Non-pigmented ciliary epithelial cell (primary cell): ENCODE measurements at regions not wholly inside any gene's neighbourhood (a gene's known extent, or its start where the extent isn't known, plus 50 kb on each side); places are given as distances from the start of the nearest gene placed in this dataset.

ENCODE experiments used
- DNase-seq: peaks from one replicate; pipeline ENCODE4 v3.0.0-alpha.2; 2010; ENCODE audit warnings: low read depth

- DNase-seq, result no peak
Observed at GRCh38 chr6:74091136-74091793, 395.3 kb downstream of the CD109 start.

DNA sequence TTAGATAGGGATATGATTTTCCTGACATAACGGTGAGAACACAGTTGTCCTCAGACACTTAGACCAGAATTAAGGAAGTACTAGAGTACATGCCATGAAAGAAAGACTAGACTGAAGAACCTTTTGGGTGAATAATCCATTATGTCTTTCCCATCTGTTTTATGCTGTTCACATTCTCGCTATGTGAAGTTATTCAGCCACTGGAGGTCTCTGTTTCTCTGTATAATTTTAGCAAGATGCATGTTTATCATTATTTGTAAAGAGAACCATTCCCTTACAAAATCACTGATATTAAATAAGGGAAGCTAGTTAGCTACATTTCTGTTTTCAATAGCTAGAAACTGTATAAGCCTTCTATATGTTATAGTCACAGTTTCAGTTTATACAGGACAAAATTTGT is 391.9 kb downstream of the CD109 start:
- DNase-seq, result no peak

DNA sequence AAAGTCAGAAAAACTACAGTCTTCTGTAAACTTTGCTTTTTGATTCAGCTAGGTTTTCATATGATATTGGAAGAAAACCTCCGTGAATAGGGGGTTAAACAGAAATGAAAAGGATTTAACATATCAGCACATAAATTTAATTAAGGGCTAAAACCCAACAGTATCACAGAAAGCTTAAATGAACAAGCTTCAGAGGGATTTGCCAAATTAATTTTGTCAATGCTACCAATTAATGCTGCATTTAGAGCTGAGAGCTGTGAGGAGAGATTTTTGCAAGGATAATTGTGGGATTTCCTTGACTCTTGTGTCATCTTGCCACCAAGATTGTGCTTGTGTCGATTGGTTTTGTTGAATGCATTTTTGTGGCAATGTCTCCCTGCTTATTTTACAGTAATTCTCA is 379.9 kb downstream of the CD109 start:
- DNase-seq, result no peak

- DNase-seq, result no peak
Observed at GRCh38 chr6:74075323-74075722, 379.3 kb downstream of the CD109 start.

DNA sequence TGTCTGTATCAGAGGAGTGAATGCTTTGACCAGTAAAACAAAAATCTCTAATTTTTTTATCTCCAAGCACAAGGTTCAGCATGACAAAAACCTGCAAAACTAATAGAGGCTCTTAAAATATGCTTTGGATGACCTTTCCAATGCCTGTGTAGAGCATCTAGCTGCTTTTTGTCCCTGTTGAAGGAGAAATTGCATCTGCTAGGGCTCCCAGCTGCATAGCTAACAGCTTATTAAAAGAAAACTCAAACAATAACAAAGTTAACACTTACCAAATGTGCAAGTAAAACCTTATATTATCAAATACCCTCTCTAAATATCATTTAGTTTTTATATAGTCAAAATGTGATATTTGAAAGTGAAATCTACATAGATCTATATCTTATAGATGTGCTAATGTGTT is 378.6 kb downstream of the CD109 start:
- no peak for DNase-seq

DNA sequence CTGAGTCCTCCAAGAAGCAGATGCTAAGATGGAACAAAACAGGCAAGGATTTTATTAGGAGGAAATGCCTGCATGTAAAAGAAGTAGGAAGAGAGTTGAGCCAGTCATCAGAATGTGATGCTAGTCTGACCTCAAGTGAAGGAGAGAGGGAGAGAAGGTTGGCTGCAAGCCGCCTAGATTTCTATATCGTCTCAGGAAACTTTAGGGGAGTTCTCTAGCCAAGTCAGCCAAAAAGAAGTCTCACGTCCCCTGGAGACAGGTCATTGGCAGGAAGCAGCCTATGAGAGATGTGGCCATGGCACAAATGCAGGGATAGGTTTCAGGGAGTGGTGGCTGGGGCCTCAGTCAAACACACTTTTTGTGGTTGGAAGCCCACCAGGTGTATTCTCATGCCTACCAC is 378.0 kb downstream of the CD109 start:
- no peak for DNase-seq

- DNase-seq, result no peak
Observed at GRCh38 chr6:74073429-74073828, 377.4 kb downstream of the CD109 start.

GRCh38 chr6:74071214-74071613 is 375.2 kb downstream of the CD109 start:
- no peak for DNase-seq

DNA sequence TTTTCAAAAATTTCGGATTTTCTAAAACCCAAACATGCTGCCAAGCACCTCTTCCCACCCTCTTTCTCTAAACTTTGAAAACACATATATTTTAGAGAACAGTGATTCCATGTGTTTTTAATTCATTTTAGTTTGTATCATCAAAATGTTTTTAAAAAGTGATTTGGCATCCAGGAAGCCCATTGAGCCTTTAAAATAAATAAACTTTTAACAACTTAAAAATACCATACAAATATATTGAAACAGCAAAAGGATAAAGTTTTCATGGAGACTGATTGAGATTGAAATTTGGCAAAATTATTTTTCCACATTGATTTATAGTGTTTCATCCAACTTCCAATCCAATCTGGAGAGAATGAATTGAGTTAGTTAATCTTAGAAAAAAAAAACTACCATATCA is 374.7 kb downstream of the CD109 start:
- no peak for DNase-seq

- no peak for DNase-seq
Observed at GRCh38 chr6:74070091-74070490, 374.1 kb downstream of the CD109 start.

DNA sequence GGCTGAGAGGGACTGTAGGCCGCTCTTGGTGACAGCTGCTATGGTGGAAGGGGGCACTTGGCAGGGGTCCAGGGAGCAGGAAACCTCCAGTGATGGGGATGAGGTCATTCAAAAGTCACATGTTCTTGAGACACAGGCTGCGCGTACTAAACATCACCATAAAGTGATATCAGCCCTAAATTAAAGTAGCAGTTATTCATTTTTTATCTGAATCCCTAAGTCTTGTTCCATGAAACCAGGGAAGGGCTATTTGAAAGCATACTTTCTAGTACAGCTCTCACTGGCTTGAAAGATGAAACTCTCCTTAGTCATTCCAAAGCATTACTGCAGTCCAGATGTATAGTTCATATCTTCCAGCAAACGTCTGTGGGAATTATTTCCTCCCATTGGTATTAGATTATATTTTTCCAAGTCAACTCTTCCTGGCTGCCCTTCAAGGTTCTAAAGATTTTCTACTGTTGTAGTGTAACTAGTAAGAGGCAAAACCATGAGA is 373.1 kb downstream of the CD109 start:
- DNase-seq, result peak; percentile 56

- DNase-seq, result peak; percentile 87
Observed at GRCh38 chr6:74066168-74066871, 370.3 kb downstream of the CD109 start.

DNA sequence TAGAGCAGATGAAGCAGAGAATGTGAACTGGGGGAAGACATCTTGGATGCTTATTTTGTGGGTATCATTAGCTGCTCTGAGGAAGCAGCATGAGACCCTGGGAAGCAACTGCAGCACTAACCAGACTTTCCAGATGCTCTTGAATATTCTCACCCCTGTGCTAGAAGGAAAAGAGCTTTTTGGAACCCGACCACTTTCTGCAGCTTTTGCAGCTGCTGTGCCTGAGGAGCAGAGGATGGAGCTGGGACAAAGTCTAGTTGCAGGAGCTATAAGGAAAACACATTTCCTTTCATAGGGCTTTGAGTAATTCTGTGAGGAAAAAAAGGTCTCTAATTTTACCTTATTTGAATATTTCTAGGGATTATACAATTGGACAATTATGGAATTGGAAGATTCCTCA is 369.7 kb downstream of the CD109 start:
- no peak for DNase-seq

DNA sequence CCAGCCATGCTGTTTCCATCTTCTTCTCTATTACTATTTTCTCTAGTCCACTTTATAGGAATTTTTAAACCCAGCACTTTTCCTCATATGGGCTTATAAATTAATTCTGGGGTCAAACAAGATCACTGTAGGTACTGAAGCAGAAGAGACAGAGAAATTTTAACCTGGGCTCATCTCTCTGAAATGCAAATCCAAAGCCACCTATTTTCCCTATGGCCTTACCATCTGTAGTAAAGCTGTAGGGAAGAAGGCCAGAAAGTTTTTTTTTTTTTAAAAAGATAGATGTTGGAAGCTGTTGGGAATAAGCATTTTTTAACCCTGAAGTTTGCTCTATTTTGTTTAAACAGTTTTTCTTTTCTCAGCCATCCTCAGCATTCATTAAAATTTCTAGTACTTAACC is 367.4 kb downstream of the CD109 start:
- DNase-seq, result no peak

- DNase-seq, result no peak
Observed at GRCh38 chr6:74061201-74061600, 365.2 kb downstream of the CD109 start.

DNA sequence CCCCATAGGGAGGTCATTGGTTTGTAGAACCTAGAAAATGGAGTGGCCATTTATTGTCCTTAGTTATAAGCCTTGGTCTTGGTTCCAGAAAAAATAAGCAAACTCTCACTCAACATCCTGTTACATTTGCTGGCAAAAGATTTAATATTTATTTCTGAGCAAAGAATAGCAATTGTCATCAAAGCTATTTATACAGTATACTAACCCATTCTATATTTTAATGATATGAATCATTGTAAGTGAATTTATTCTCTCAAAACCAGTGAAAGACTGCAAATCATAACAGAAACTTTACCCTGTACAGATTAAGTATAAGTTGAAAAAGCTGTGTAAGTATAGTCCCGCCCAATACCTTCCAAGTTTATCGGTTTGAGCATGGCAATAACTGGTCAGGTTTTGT is 364.4 kb downstream of the CD109 start:
- DNase-seq, result no peak

DNA sequence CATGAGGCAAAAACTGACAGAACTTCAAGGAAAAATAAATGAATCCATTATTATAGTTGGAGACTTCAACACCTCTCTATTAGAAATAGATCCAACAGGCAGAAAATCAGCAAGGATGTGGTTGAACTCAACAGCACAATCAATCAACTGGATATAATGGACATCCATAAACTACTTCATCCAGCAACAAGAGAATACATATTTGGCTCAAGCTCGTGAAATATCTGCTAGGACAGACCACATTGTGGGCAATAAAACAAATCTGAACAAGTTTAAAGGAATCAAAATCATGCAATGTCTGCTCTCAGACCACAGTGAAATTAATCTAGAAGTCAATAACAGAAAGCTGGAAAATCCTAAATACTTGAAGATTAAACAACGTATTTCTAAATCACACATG is 362.6 kb downstream of the CD109 start:
- no peak for DNase-seq

DNA sequence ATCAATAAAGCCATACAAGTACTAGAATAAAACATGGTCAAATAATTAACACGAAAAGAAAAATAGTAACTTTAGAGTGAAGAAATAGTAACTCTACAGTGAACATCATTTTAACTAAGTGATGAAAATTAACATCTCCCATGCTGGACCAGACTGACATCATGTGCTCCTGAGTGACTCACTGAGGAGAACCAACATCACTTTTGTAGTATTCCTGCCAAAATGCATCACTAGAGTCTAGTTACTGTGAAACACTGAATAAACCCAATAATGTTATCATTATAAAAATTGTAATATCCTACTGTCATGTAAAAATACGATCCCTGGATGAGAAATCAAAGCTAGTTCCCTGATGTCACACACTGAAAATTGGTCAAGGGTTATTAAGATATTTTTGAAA is 361.3 kb downstream of the CD109 start:
- no peak for DNase-seq

GRCh38 chr6:74054190-74054589 is 358.2 kb downstream of the CD109 start:
- DNase-seq, result no peak

DNA sequence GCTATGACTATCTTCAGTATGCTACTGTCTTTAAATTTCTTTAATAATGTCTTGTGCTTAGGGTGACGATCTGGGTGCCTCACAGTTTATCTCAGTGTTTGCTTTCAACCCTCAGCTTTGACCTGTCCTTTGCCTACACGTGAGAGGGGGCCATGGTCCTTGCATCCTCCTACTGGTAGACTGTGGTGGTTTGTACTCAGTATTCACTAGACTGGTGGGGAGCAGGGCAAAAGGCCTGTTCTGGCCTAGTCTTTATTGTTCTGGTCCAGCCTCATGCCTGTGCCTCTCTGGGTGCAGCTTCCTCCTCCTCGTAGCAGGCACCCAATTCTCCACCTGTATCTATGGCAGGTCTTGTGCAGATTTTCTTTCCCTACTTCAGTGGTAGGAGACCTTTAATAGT is 354.9 kb downstream of the CD109 start:
- DNase-seq, result no peak

DNA sequence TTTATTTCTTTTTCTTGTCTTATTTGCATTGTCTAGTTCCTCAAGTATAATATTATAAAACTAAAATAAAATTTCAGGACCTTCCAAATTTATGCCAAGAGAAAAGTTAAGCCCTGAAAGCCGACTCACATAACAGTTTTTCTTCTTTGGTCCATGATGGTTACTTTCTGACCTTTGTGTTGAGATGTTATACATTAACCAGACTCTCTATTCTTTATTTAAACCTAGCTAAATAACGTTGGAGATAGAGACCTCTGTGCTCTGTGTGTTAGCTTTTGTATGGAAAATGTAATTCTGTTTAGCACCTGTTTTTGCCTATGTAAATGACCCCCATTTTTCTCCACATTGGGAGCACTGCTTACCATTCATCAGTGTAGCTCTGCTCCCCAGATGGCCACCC is 352.4 kb downstream of the CD109 start:
- DNase-seq, result no peak

DNA sequence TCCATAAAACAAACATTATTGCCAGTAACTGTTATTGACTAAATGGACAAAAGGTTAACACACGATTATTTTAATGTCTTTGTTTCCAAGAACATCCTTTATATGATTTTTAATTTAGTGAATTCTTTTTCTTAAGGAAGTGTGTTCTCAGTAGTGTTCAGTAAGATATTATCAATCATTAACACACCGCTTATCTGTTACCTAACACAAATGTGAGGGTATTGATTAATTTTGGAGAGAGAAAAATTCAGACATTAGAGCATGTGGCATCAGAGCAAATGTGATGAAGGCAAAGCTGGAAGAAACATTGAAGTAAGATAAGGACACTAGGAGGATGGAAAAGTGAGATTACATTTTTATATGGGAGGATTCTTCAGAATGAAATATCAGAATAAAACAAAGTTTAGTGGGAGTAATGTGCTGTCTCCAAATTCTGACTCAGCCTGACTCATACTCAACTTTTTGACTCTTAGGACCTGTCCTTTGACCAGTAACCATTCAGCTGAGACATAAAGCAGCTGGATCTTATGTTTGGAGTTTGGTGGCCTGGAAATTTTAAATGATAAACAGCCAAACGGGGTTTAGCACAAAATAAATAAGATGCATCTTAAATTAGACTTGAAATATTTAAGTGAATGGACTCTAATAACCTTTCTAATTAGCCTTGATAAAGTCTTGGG is 348.6 kb downstream of the CD109 start:
- no peak for DNase-seq

DNA sequence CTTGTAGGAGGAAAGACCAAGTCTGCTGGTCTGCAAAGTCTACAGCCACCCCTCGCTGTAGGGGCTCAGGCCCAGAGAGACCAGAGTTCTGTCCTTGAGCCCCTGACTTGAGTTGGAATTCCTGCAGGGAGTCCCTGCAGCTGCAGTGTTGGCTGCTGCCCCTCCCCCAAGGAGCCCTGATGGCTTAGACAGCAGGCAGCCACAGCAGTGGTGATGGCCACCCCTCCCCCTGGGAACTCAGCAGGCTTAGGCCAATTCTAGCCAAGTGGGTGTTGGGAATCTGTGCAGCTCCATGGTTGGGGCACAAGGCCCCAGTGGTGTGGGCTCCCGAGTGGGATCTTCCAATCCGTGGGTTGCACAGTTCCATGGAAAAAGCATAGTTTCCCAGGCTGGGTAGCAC is 345.4 kb downstream of the CD109 start:
- DNase-seq, result no peak
